Neuronal stem cell (in vitro differentiated cells): ENCODE measurements at regions not wholly inside any gene's neighbourhood (a gene's known extent, or its start where the extent isn't known, plus 50 kb on each side); places are given as distances from the start of the nearest gene placed in this dataset.
"Not testable (repeated sequence)": the region's sequence is repeated elsewhere in the genome, so short reads cannot be mapped to it uniquely, and the experiment has no call there.

Experiments used
- DNase-seq: peaks from one replicate; pipeline ENCODE4 v3.0.0-alpha.2; 2013; ENCODE audit warnings: low spot score
- H2AFZ ChIP-seq: one replicate; pipeline ENCODE4 v1.6.1; 2013; ENCODE audit warnings: mild to moderate bottlenecking, low read length, inconsistent platforms
- H2AK5ac ChIP-seq: 2 replicates; pipeline ENCODE4 v1.6.1; 2013; ENCODE audit warnings: low read depth, mild to moderate bottlenecking, inconsistent platforms, low read length, moderate library complexity, mixed read lengths
- H2BK120ac ChIP-seq: 2 replicates; pipeline ENCODE4 v1.6.1; 2013; ENCODE audit warnings: low read depth, mild to moderate bottlenecking, inconsistent platforms, low read length, moderate library complexity, mixed read lengths
- H2BK12ac ChIP-seq: one replicate; pipeline ENCODE4 v1.6.1; 2013; ENCODE audit warnings: low read length, inconsistent platforms
- H2BK15ac ChIP-seq: 2 replicates; pipeline ENCODE4 v1.6.1; 2013; ENCODE audit warnings: mild to moderate bottlenecking, low read length, inconsistent platforms, mixed read lengths
- H2BK5ac ChIP-seq: one replicate; pipeline ENCODE4 v1.6.1; 2013; ENCODE audit warnings: inconsistent platforms, mild to moderate bottlenecking, low read length, moderate library complexity
- H3K14ac ChIP-seq: one replicate; pipeline ENCODE4 v1.6.1; 2013; ENCODE audit warnings: low read length, inconsistent platforms
- H3K18ac ChIP-seq: 2 replicates; pipeline ENCODE4 v1.6.1; 2013; ENCODE audit warnings: low read length, inconsistent platforms
- H3K23ac ChIP-seq: 2 replicates; pipeline ENCODE4 v1.6.1; 2013; ENCODE audit warnings: low read depth, mild to moderate bottlenecking, mixed read lengths, low read length, inconsistent platforms; ENCODE audit not compliant: poor library complexity
- H3K27ac ChIP-seq: replicated peaks from 3 replicates; pipeline ENCODE4 v1.5.1; 2013; ENCODE audit warnings: low read length, inconsistent platforms
- H3K27me3 ChIP-seq, 3 experiments: 2 replicates each; pipeline ENCODE4 v1.6.1; 2013; ENCODE audit warnings: low read length in 3 of 3, mild to moderate bottlenecking in 2 of 3, inconsistent platforms in 1 of 3, low read depth in 1 of 3, mixed read lengths in 1 of 3, moderate library complexity in 1 of 3; ENCODE audit not compliant: control insufficient read depth in 3 of 3, insufficient read depth in 3 of 3
- H3K36me3 ChIP-seq, 2 donors: replicated peaks in 1 of 2; 2 replicates each; pipeline ENCODE4 v1.6.1; 2013; ENCODE audit warnings: low read length in 2 of 2; ENCODE audit not compliant: control insufficient read depth in 2 of 2, insufficient read depth in 2 of 2
- H3K4ac ChIP-seq: 2 replicates; pipeline ENCODE4 v1.6.1; 2013; ENCODE audit warnings: inconsistent platforms, mild to moderate bottlenecking, low read length, moderate library complexity
- H3K4me1 ChIP-seq, 2 donors: 1 replicate in 1 of 2; 2 replicates in 1 of 2; pipeline ENCODE4 v1.6.1; 2013; ENCODE audit warnings: low read length in 2 of 2, low read depth in 1 of 2; ENCODE audit not compliant: control insufficient read depth in 2 of 2, insufficient read depth in 1 of 2
- H3K4me2 ChIP-seq: one replicate; pipeline ENCODE4 v1.6.1; 2013; ENCODE audit warnings: mild to moderate bottlenecking, low read length, inconsistent platforms; ENCODE audit not compliant: insufficient read depth, poor library complexity, severe bottlenecking
- H3K4me3 ChIP-seq, 2 donors: 2 replicates each; pipeline ENCODE4 v1.5.1; 2013; ENCODE audit warnings: low read length in 2 of 2, mild to moderate bottlenecking in 2 of 2, inconsistent platforms in 1 of 2, moderate library complexity in 1 of 2
- H3K79me1 ChIP-seq: one replicate; pipeline ENCODE4 v1.6.1; 2013; ENCODE audit warnings: low read depth, mild to moderate bottlenecking, inconsistent platforms, low read length, moderate library complexity
- H3K9ac ChIP-seq: one replicate; pipeline ENCODE4 v1.6.1; 2013; ENCODE audit warnings: mild to moderate bottlenecking, low read depth, low read length, inconsistent platforms; ENCODE audit not compliant: poor library complexity
- H3K9me3 ChIP-seq, 2 donors: replicated peaks in 1 of 2; 2 replicates each; pipeline versions ENCODE3 to v1.6.1; 2013; ENCODE audit warnings: low read length in 2 of 2, mild to moderate bottlenecking in 2 of 2, inconsistent platforms in 1 of 2, low read depth in 1 of 2, mixed read lengths in 1 of 2, moderate library complexity in 1 of 2; ENCODE audit not compliant: control insufficient read depth in 2 of 2, insufficient read depth in 1 of 2
- H4K8ac ChIP-seq: one replicate; pipeline ENCODE4 v1.6.1; 2013; ENCODE audit warnings: low read depth, mild to moderate bottlenecking, inconsistent platforms, low read length, moderate library complexity
- H4K91ac ChIP-seq: one replicate; pipeline ENCODE4 v1.6.1; 2013; ENCODE audit warnings: low read length, low read depth, mild to moderate bottlenecking, inconsistent platforms; ENCODE audit not compliant: poor library complexity
- WGBS, 2 donors: extraction: QIAGEN DNeasy Blood & Tissue Kit; methylation state at CpG; one replicate each; pipeline ENCODE4 v1.1.7; 2013; ENCODE audit warnings: missing lambda C conversion rate in 2 of 2, mixed read lengths in 1 of 2; ENCODE audit not compliant: insufficient read length in 2 of 2, insufficient replicate concordance in 1 of 2; ENCODE audit errors: extremely low coverage in 2 of 2; 5-methylcytosine and 5-hydroxymethylcytosine counted together

DNA sequence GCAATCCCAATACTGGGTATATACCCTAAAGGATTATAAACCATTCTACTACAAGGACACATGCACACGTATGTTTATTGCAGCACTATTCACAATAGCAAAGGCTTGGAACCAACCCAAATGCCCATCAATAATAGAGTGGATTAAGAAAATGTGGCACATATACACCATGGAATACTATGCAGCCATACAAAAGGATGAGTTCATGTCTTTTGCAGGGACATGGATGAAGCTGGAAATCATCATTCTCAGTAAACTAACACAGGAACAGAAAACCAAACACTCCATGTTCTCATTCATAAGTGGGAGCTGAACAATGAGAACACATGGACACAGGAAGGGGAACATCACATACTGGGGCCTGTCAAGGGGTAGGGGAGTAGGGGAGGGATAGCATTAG lies 61.1 kb upstream of the DENND1B start:
- not testable (repeated sequence) for H4K91ac ChIP-seq, H3K4ac ChIP-seq, H3K4me1 ChIP-seq, H2BK120ac ChIP-seq, H3K27ac ChIP-seq, H3K14ac ChIP-seq, H2BK12ac ChIP-seq, H3K27me3 ChIP-seq, H3K4me2 ChIP-seq, H2BK15ac ChIP-seq, H3K4me3 ChIP-seq, H3K18ac ChIP-seq, H3K23ac ChIP-seq, H4K8ac ChIP-seq, H3K9ac ChIP-seq, H2AK5ac ChIP-seq, DNase-seq, H2BK5ac ChIP-seq, H3K79me1 ChIP-seq, H3K9me3 ChIP-seq, H3K36me3 ChIP-seq, H2AFZ ChIP-seq
- no CpG with 5 or more reads among the region's 1 CpG for WGBS, 2 donors

GRCh38 chr1:197829011-197829410 lies 53.7 kb upstream of the DENND1B start:
- not testable (repeated sequence) for H3K27ac ChIP-seq, H3K4me2 ChIP-seq, H3K4me3 ChIP-seq, H2AFZ ChIP-seq, H3K18ac ChIP-seq, H2BK5ac ChIP-seq, H2BK120ac ChIP-seq, H2AK5ac ChIP-seq, H2BK12ac ChIP-seq, DNase-seq, H4K91ac ChIP-seq, H4K8ac ChIP-seq, H3K79me1 ChIP-seq, H3K9ac ChIP-seq, H3K14ac ChIP-seq, H3K36me3 ChIP-seq, H3K9me3 ChIP-seq, H3K4ac ChIP-seq, H3K4me1 ChIP-seq, H3K23ac ChIP-seq, H2BK15ac ChIP-seq, H3K27me3 ChIP-seq
- no CpG with 5 or more reads among the region's 1 CpG for WGBS, 2 donors

DNA sequence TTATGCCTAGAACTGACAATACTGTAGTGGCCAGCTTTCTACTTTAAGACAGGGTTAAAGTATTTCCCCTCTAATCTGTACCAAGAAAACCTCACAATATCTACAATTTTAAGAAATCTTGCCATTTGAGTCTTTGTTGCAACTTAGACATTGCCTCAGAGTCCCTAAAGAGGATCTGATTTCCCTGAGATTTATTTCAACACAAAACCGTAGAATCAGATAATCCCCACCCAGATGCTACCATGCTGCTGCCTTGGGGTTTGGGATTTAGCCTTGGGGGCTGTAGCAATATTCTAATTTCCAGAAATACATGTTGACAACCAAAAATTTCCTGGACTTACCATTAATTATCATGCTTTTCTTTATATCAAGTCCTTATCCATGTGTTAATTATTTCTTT lies 50.3 kb upstream of the DENND1B start:
- Histone ChIP-seq H3K18ac (no peak overlapping the region), H3K79me1 (no peaks in the 10 kb centered on the region), H2AK5ac (no peak overlapping the region), H3K4me1 (no peaks in the 10 kb centered on the region), H3K9ac (no peak overlapping the region), H3K4me2 (no peak overlapping the region), H3K36me3 (no peaks in the 10 kb centered on the region), H3K27ac (no peak overlapping the region), H3K9me3 (no peaks in the 10 kb centered on the region), H2BK15ac (no peak overlapping the region), H3K4me3 (no peak overlapping the region), H3K4ac (no peak overlapping the region), H2AFZ (no peak overlapping the region), H3K27me3 (no peaks in the 10 kb centered on the region), H2BK5ac (no peak overlapping the region), H3K23ac (no peak overlapping the region), H2BK12ac (no peak overlapping the region), H3K14ac (no peak overlapping the region), H4K91ac (no peak overlapping the region), H4K8ac (no peak overlapping the region), H2BK120ac (no peak overlapping the region)
- DNase-seq = no peak
- no CpG with 5 or more reads among the region's 1 CpG for WGBS, 2 donors
